SH-SY5Y (cell line): ENCODE measurements at regions not wholly inside any gene's neighbourhood (a gene's known extent, or its start where the extent isn't known, plus 50 kb on each side); places are given as distances from the start of the nearest gene placed in this dataset.

Experiments used
- GATA2 ChIP-seq: IDR thresholded peaks from 2 replicates; pipeline ENCODE4 v1.6.1; 2011; ENCODE audit warnings: mild to moderate bottlenecking, low read depth, low read length
- GATA3 ChIP-seq: IDR thresholded peaks from 2 replicates; pipeline ENCODE4 v1.6.1; 2011; ENCODE audit warnings: low read depth, mild to moderate bottlenecking, low read length, moderate library complexity

DNA sequence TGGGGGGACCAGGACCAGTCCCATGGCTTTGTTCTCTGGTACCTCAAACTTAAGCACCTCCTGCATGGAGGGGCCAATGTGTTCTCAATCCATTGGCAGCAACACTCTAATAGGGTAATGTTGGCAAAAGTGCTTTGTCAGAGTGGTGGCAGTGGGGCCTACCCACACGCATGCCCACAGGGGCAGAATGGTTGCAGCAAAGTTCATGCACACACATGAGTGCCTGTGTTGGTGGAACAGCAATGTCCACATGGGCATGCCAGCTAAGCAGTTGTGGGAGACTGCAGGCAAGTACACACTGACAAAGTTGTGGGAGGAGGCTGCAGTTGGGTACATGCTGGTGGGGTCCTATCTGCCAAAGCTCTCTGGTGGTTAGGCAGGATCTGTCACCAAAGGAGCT is 645.2 kb downstream of the ZNF385D start:
- no peak for TF ChIP-seq GATA3
- TF ChIP-seq GATA2, result no peak
